ENCODE measurements at regions not wholly inside any gene's neighbourhood (a gene's known extent, or its start where the extent isn't known, plus 50 kb on each side); places are given as distances from the start of the nearest gene placed in this dataset.

GRCh38 chr7:114021135-114021534, 102.3 kb upstream of the PPP1R3A start:
- Mint-ChIP-seq H3K27me3 (ENCODE audit: low read depth) (peaks cover 4% of the 10 kb centered on the region), H3K4me3 (no peak overlapping the region), H3K27ac (no peak overlapping the region), H3K4me1 (no peaks in the 10 kb centered on the region), H3K9me3 (no peaks in the 10 kb centered on the region), H3K36me3 (ENCODE audit: insufficient read depth in 1 of 3, low read depth in 3 of 3) (no peaks in the 10 kb centered on the region)
- WGBS (ENCODE audit: extremely low coverage, insufficient read length, low lambda C conversion rate) = no CpG with 5 or more reads among the region's 3 CpGs
- Histone ChIP-seq H3K4me2 (ENCODE audit: insufficient read depth, insufficient read length, low read length) (no peak overlapping the region), H3K9me3 (ENCODE audit: control insufficient read depth, low read depth, low read length) (no peaks in the 10 kb centered on the region), H3K27me3 (ENCODE audit: insufficient read depth, low read length) (no peaks in the 10 kb centered on the region), H3K56ac (ENCODE audit: insufficient read length, low read depth, low read length) (no peak overlapping the region), H3K79me1 (ENCODE audit: insufficient read depth, low read depth, low read length, poor library complexity, severe bottlenecking) (no peaks in the 10 kb centered on the region), H3K4ac (ENCODE audit: low read depth, low read length) (no peak overlapping the region), H3K4me1 (ENCODE audit: insufficient read depth, low read length) (no peaks in the 10 kb centered on the region), H2AFZ (ENCODE audit: low read length) (no peak overlapping the region), H2BK12ac (ENCODE audit: insufficient read length, low read depth, low read length) (no peak overlapping the region), H3K79me2 (ENCODE audit: insufficient read depth, low read length) (no peaks in the 10 kb centered on the region), H2BK15ac (ENCODE audit: low read depth, low read length) (no peak overlapping the region), H3K9ac (ENCODE audit: extremely low read depth, insufficient read length, low read length) (no peak overlapping the region), H3K27ac (ENCODE audit: insufficient read length, low read depth, low read length) (no peak overlapping the region), H3K23me2 (ENCODE audit: insufficient read length, low read depth, low read length, poor library complexity, severe bottlenecking) (no peaks in the 10 kb centered on the region), H3K14ac (ENCODE audit: insufficient read depth, low read length) (no peak overlapping the region), H4K5ac (ENCODE audit: insufficient read length, low read depth, low read length) (no peak overlapping the region), H3K23ac (ENCODE audit: insufficient read length, low read depth, low read length) (no peak overlapping the region), H2AK5ac (ENCODE audit: insufficient read length, low read length) (no peak overlapping the region), H2BK120ac (ENCODE audit: low read depth, low read length, poor library complexity, severe bottlenecking) (no peak overlapping the region), H2BK5ac (ENCODE audit: insufficient read length, low read length) (no peak overlapping the region), H4K8ac (replicated peaks; ENCODE audit: insufficient read length, low read depth, low read length) (no peak overlapping the region), H2BK20ac (ENCODE audit: low read depth, low read length, poor library complexity, severe bottlenecking) (no peak overlapping the region), H3K18ac (ENCODE audit: insufficient read length, low read depth, low read length) (no peak overlapping the region), H4K91ac (ENCODE audit: insufficient read length, low read depth, low read length) (no peak overlapping the region), H4K20me1 (ENCODE audit: control insufficient read depth, insufficient read depth, insufficient read length) (no peaks in the 10 kb centered on the region), H3T11ph (ENCODE audit: low read length) (no peak overlapping the region)
- TF ChIP-seq CTCF (conservative IDR thresholded peaks at IDR 0.05) = no peak
- no peak for DNase-seq
